Spleen (tissue), 7 donors: ENCODE measurements at regions not wholly inside any gene's neighbourhood (a gene's known extent, or its start where the extent isn't known, plus 50 kb on each side); places are given as distances from the start of the nearest gene placed in this dataset.

ENCODE experiments used
- POLR2AphosphoS5 ChIP-seq, 3 donors: sonication (generic); formaldehyde crosslinking; IDR thresholded peaks; one replicate each; pipeline ENCODE4 v1.5.1; 2017; ENCODE audit warnings: antibody characterized with exemption in 3 of 3
- TF ChIP-seq, protein P1 (sequence below), 11 experiments: fragments of 200-600 bp in 7 of 11; fragments of 450-650 bp in 4 of 11; sonication (generic) in 4 of 11; IDR thresholded peaks in 8 of 11; conservative IDR thresholded peaks in 3 of 11; 1 replicate in 7 of 11; 2 replicates in 4 of 11; pipeline versions ENCODE4 v1.4.0 to v1.8.0; 2016 to 2021; ENCODE audit warnings: antibody characterized with exemption in 11 of 11, inconsistent platforms in 4 of 11, mild to moderate bottlenecking in 1 of 11
- donor health status: DM: no; HTN: no; CAD: no; lungs with moderate emphysema.
- donor health status: DM: no; HTN: no; CAD: no.
- donor health status: DM: no; HTN: no; CAD: no.

DNA sequence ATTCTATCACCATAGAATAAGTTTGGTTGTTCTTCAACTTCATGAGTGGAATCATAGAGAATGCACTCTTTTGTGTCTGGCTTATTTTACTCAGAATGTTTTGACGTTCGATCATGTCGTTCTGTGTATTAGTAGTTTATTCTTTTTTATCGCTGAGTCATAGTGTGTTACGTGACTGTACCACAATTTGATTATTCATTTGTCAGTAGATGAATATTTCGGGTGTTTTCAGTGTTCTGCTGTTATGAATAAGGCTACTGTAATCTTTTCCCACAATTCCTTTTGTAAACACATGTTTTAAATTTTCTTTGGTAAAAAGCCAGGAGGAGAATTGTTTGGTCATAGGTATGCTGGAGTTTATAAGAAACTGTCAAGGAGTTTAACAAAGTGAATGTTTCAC is 279.9 kb upstream of the B3GAT1 start:
- no peak for TF ChIP-seq POLR2AphosphoS5 (IDR thresholded peaks at IDR 0.05)
- TF ChIP-seq, protein P1, sequence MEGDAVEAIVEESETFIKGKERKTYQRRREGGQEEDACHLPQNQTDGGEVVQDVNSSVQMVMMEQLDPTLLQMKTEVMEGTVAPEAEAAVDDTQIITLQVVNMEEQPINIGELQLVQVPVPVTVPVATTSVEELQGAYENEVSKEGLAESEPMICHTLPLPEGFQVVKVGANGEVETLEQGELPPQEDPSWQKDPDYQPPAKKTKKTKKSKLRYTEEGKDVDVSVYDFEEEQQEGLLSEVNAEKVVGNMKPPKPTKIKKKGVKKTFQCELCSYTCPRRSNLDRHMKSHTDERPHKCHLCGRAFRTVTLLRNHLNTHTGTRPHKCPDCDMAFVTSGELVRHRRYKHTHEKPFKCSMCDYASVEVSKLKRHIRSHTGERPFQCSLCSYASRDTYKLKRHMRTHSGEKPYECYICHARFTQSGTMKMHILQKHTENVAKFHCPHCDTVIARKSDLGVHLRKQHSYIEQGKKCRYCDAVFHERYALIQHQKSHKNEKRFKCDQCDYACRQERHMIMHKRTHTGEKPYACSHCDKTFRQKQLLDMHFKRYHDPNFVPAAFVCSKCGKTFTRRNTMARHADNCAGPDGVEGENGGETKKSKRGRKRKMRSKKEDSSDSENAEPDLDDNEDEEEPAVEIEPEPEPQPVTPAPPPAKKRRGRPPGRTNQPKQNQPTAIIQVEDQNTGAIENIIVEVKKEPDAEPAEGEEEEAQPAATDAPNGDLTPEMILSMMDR (IDR thresholded peaks at IDR 0.05 in 8 of 11, conservative IDR thresholded peaks at IDR 0.05 in 3 of 11) = no peak
